Common myeloid progenitor, CD34-positive (primary cell): ENCODE measurements at regions not wholly inside any gene's neighbourhood (a gene's known extent, or its start where the extent isn't known, plus 50 kb on each side); places are given as distances from the start of the nearest gene placed in this dataset.
"Not testable (repeated sequence)": the region's sequence is repeated elsewhere in the genome, so short reads cannot be mapped to it uniquely, and the experiment has no call there.

Experiments used
- CTCF ChIA-PET: fragments of 350-600 bp; sonication (Branson Sonifier 250); formaldehyde crosslinking; loops from one replicate; lab custom pipeline; 2021; ENCODE audit warnings: antibody characterized with exemption; lab: Charles Lee
- POLR2A ChIA-PET: fragments of 350-600 bp; sonication (Branson Sonifier 250); formaldehyde crosslinking; loops from one replicate; lab custom pipeline; 2021; ENCODE audit warnings: antibody characterized with exemption; lab: Charles Lee
- DNase-seq, 3 donors: peaks; one replicate each; pipeline versions ENCODE4 v3.0.0 to v3.0.0-alpha.2; 2013
- H3K27ac ChIP-seq, 2 experiments: 1 replicate in 1 of 2; 2 replicates in 1 of 2; pipeline ENCODE4 v1.7.0; 2013; ENCODE audit warnings: inconsistent platforms in 2 of 2, low read length in 2 of 2, mild to moderate bottlenecking in 2 of 2, low read depth in 1 of 2, moderate library complexity in 1 of 2; ENCODE audit not compliant: severe bottlenecking in 2 of 2, insufficient read depth in 1 of 2, poor library complexity in 1 of 2
- H3K27me3 ChIP-seq, 5 experiments: replicated peaks in 2 of 5; 1 replicate in 3 of 5; 2 replicates in 2 of 5; pipeline versions ENCODE4 v1.6.1 to v1.7.0; 2013; ENCODE audit warnings: low read length in 4 of 5, mild to moderate bottlenecking in 2 of 5, moderate library complexity in 2 of 5, inconsistent platforms in 1 of 5; ENCODE audit not compliant: insufficient read depth in 5 of 5, control insufficient read depth in 4 of 5
- H3K36me3 ChIP-seq, 4 experiments: 1 replicate in 2 of 4; 2 replicates in 2 of 4; pipeline versions ENCODE4 v1.6.1 to v1.7.0; 2013; ENCODE audit warnings: low read length in 3 of 4, control low read depth in 1 of 4, mild to moderate bottlenecking in 1 of 4; ENCODE audit not compliant: control insufficient read depth in 4 of 4, insufficient read depth in 4 of 4
- H3K4me1 ChIP-seq, 4 experiments: 1 replicate in 3 of 4; 2 replicates in 1 of 4; pipeline versions ENCODE4 v1.6.1 to v1.7.1; 2013; ENCODE audit warnings: low read length in 3 of 4, mild to moderate bottlenecking in 3 of 4, control low read depth in 1 of 4, inconsistent platforms in 1 of 4, moderate library complexity in 1 of 4; ENCODE audit not compliant: control insufficient read depth in 4 of 4, insufficient read depth in 4 of 4; ENCODE audit errors: control extremely low read depth in 1 of 4
- H3K4me3 ChIP-seq, 7 experiments: 1 replicate in 4 of 7; 2 replicates in 3 of 7; pipeline versions ENCODE4 v1.5.1 to v1.7.0; 2013; ENCODE audit warnings: mild to moderate bottlenecking in 7 of 7, low read length in 6 of 7, moderate library complexity in 6 of 7, inconsistent platforms in 2 of 7, low read depth in 2 of 7, control low read depth in 1 of 7; ENCODE audit not compliant: insufficient read depth in 4 of 7, control insufficient read depth in 1 of 7; ENCODE audit errors: extremely low read depth in 1 of 7
- H3K9me3 ChIP-seq, 5 experiments: 1 replicate in 4 of 5; 2 replicates in 1 of 5; pipeline versions ENCODE4 v1.6.1 to v1.7.1; 2013; ENCODE audit warnings: low read length in 4 of 5, mild to moderate bottlenecking in 2 of 5, inconsistent platforms in 1 of 5, low read depth in 1 of 5, moderate library complexity in 1 of 5; ENCODE audit not compliant: control insufficient read depth in 4 of 5, insufficient read depth in 2 of 5; ENCODE audit errors: control extremely low read depth in 1 of 5
- WGBS: methylation state at CpG from one replicate; pipeline ENCODE4 v1.1.5; 2013; ENCODE audit not compliant: insufficient coverage; 5-methylcytosine and 5-hydroxymethylcytosine counted together

GRCh38 chr3:87795701-87796100, 263.1 kb downstream of the CGGBP1 start:
- ChIA-PET CTCF (interaction anchor here (1.4 to 1.6 kb wide), 4 partner anchors 29 to 71 kb away, joined by 3 to 5 read pairs (median 3); no protein-coding TSS in a partner anchor), POLR2A (no interaction called here)
- Histone ChIP-seq H3K9me3 (no peaks in the 10 kb centered on the region), H3K4me3 (peak overlapping the region in 6 of 7 experiments; percentile 43 to 97 (median 66)), H3K4me1 (peaks cover 38 to 77% (median 50%) of the 10 kb centered on the region in 4 experiments), H3K36me3 (peaks cover 0 to 5% (median 0%) of the 10 kb centered on the region in 4 experiments), H3K27me3 (no peaks in the 10 kb centered on the region), H3K27ac (peak overlapping the region; percentile 88 to 96)
- DNase-seq: no peak
- no CpG with 5 or more reads among the region's 1 CpG for WGBS

- peak in 2 of 3 donors; percentile 62 to 73 for DNase-seq
- ChIA-PET CTCF (interaction anchor here (0.6 to 3.2 kb wide), 10 partner anchors 8 to 295 kb away, joined by 3 to 13 read pairs (median 4); no protein-coding TSS in a partner anchor), POLR2A (interaction anchor here (1.5 kb wide), 1 partner anchor 208 kb away, joined by 4 read pairs; no protein-coding TSS in a partner anchor)
- H3K4me1 ChIP-seq: peaks cover 28 to 71% (median 41%) of the 10 kb centered on the region in 4 experiments
- 0% methylated on average over 9 of the region's 17 CpGs for WGBS
- peak overlapping the region; percentile 88 to 96 for H3K27ac ChIP-seq
- no peaks in the 10 kb centered on the region for H3K9me3 ChIP-seq
- peak overlapping the region; percentile 78 to 97 (median 96) for H3K4me3 ChIP-seq
- H3K36me3 ChIP-seq: peaks cover 0 to 3% (median 0%) of the 10 kb centered on the region in 4 experiments
- no peaks in the 10 kb centered on the region for H3K27me3 ChIP-seq
Observed at GRCh38 chr3:87793337-87793877, 265.4 kb downstream of the CGGBP1 start.

GRCh38 chr3:87792534-87793336, 266.1 kb downstream of the CGGBP1 start, which contains the start of gene HTR1F:
HTR1F (plus strand) TSS chr3:87792706.
- H3K4me3 ChIP-seq: peak within 1 kb of the TSS; percentile 78 to 97 (median 96)
- POLR2A ChIA-PET: interaction anchor here (0.7 to 1.5 kb wide), 2 partner anchors 129 to 209 kb away, joined by 3 to 4 read pairs; no protein-coding TSS in a partner anchor

GRCh38 chr3:87792198-87792533, 266.6 kb downstream of the CGGBP1 start:
- WGBS: 0% methylated on average over 5 of the region's 10 CpGs
- DNase-seq: no peak
- CTCF ChIA-PET: interaction anchor here (1.0 to 3.2 kb wide), 8 partner anchors 9 to 213 kb away, joined by 3 to 13 read pairs (median 6); no protein-coding TSS in a partner anchor
- POLR2A ChIA-PET: interaction anchor here (1.5 kb wide), 1 partner anchor 210 kb away, joined by 4 read pairs; no protein-coding TSS in a partner anchor
- Histone ChIP-seq H3K36me3 (no peaks in the 10 kb centered on the region), H3K27me3 (no peaks in the 10 kb centered on the region), H3K9me3 (no peaks in the 10 kb centered on the region), H3K27ac (peak overlapping the region; percentile 88 to 96), H3K4me3 (peak overlapping the region; percentile 78 to 97 (median 96)), H3K4me1 (peaks cover 19 to 65% (median 33%) of the 10 kb centered on the region in 4 experiments)

More at GRCh38 chr3:87792534-87793336, 266.1 kb downstream of the CGGBP1 start, which contains the start of gene HTR1F:
- peaks cover 21 to 67% (median 36%) of the 10 kb centered on the region in 4 experiments for H3K4me1 ChIP-seq
- H3K27ac ChIP-seq: peak within 1 kb of the TSS; percentile 88 to 96
- DNase-seq: peak; percentile 91 to 95 (median 93)
- no peaks in the 10 kb centered on the region for H3K9me3 ChIP-seq
- WGBS: 0% methylated on average over 31 of the region's 62 CpGs
- no peaks in the 10 kb centered on the region for H3K36me3 ChIP-seq
- CTCF ChIA-PET: interaction anchor here (0.7 to 3.2 kb wide), 10 partner anchors 8 to 266 kb away, joined by 3 to 13 read pairs (median 4); no protein-coding TSS in a partner anchor
- no peaks in the 10 kb centered on the region for H3K27me3 ChIP-seq

GRCh38 chr3:87791248-87792027, 267.4 kb downstream of the CGGBP1 start:
- Histone ChIP-seq H3K36me3 (no peaks in the 10 kb centered on the region), H3K4me3 (peak overlapping the region in 6 of 7 experiments; percentile 78 to 97 (median 96)), H3K27me3 (no peaks in the 10 kb centered on the region), H3K27ac (peak overlapping the region; percentile 88 to 96), H3K9me3 (no peaks in the 10 kb centered on the region), H3K4me1 (peaks cover 19 to 59% (median 28%) of the 10 kb centered on the region in 4 experiments)
- ChIA-PET CTCF (interaction anchor here (1.0 to 3.2 kb wide), 6 partner anchors 9 to 210 kb away, joined by 3 to 13 read pairs (median 6); no protein-coding TSS in a partner anchor), POLR2A (no interaction called here)
- DNase-seq: peak in 1 of 3 donors; percentile 49
- 3% methylated on average over 4 of the region's 9 CpGs for WGBS

GRCh38 chr3:87789049-87789448, 269.8 kb downstream of the CGGBP1 start:
- H3K4me3 ChIP-seq, H3K36me3 ChIP-seq, H3K27ac ChIP-seq, DNase-seq, H3K9me3 ChIP-seq, CTCF ChIA-PET, POLR2A ChIA-PET, H3K27me3 ChIP-seq: not testable (repeated sequence)
- peaks cover 10 to 46% (median 12%) of the 10 kb centered on the region in 4 experiments for H3K4me1 ChIP-seq
- 75% methylated on average over 3 of the region's 3 CpGs for WGBS
